ENCODE measurements at regions not wholly inside any gene's neighbourhood (a gene's known extent, or its start where the extent isn't known, plus 50 kb on each side); places are given as distances from the start of the nearest gene placed in this dataset.

- TF ChIP-seq GATA2 (IDR thresholded peaks at IDR 0.05; ENCODE audit: low read depth, low read length) (no peak), GATA3 (IDR thresholded peaks at IDR 0.05; ENCODE audit: low read depth, low read length) (no peak)
These were observed 728.8 kb downstream of the RERGL start for GRCh38 chr12:17361224-17361623.

GRCh38 chr12:17358835-17359234 is 731.2 kb downstream of the RERGL start:
- TF ChIP-seq GATA2 (IDR thresholded peaks at IDR 0.05; ENCODE audit: low read depth, low read length) (no peak), GATA3 (IDR thresholded peaks at IDR 0.05; ENCODE audit: low read depth, low read length) (no peak)

GRCh38 chr12:17357396-17357795 is 732.6 kb downstream of the RERGL start:
- TF ChIP-seq GATA2 (IDR thresholded peaks at IDR 0.05; ENCODE audit: low read depth, low read length): no peak

GRCh38 chr12:17352164-17352563 is 737.8 kb downstream of the RERGL start:
- TF ChIP-seq GATA3 (IDR thresholded peaks at IDR 0.05; ENCODE audit: low read depth, low read length): no peak

GRCh38 chr12:17348311-17348710 is 741.7 kb downstream of the RERGL start:
- TF ChIP-seq GATA3 (IDR thresholded peaks at IDR 0.05; ENCODE audit: low read depth, low read length): no peak
- TF ChIP-seq GATA2 (IDR thresholded peaks at IDR 0.05; ENCODE audit: low read depth, low read length): no peak

GRCh38 chr12:17344649-17345048 is 738.7 kb upstream of the LMO3 start:
- TF ChIP-seq GATA2 (IDR thresholded peaks at IDR 0.05; ENCODE audit: low read depth, low read length) (no peak), GATA3 (IDR thresholded peaks at IDR 0.05; ENCODE audit: low read depth, low read length) (no peak)

GRCh38 chr12:17342381-17342961 is 736.5 kb upstream of the LMO3 start:
- TF ChIP-seq GATA3 (IDR thresholded peaks at IDR 0.05; ENCODE audit: low read depth, low read length): no peak
- TF ChIP-seq GATA2 (IDR thresholded peaks at IDR 0.05; ENCODE audit: low read depth, low read length): no peak

GRCh38 chr12:17335487-17335886 is 729.5 kb upstream of the LMO3 start:
- no peak for TF ChIP-seq GATA3 (IDR thresholded peaks at IDR 0.05; ENCODE audit: low read depth, low read length)
- TF ChIP-seq GATA2 (IDR thresholded peaks at IDR 0.05; ENCODE audit: low read depth, low read length): no peak

GRCh38 chr12:17334784-17335183 is 728.8 kb upstream of the LMO3 start:
- TF ChIP-seq GATA3 (IDR thresholded peaks at IDR 0.05; ENCODE audit: low read depth, low read length): no peak
- TF ChIP-seq GATA2 (IDR thresholded peaks at IDR 0.05; ENCODE audit: low read depth, low read length): no peak

- TF ChIP-seq GATA2 (IDR thresholded peaks at IDR 0.05; ENCODE audit: low read depth, low read length) (no peak), GATA3 (IDR thresholded peaks at IDR 0.05; ENCODE audit: low read depth, low read length) (no peak)
These were observed 727.3 kb upstream of the LMO3 start for GRCh38 chr12:17333287-17333686.

GRCh38 chr12:17326649-17327048 is 720.7 kb upstream of the LMO3 start:
- TF ChIP-seq GATA3 (IDR thresholded peaks at IDR 0.05; ENCODE audit: low read depth, low read length) (no peak), GATA2 (IDR thresholded peaks at IDR 0.05; ENCODE audit: low read depth, low read length) (no peak)

GRCh38 chr12:17322090-17322489 is 716.1 kb upstream of the LMO3 start:
- no peak for TF ChIP-seq GATA3 (IDR thresholded peaks at IDR 0.05; ENCODE audit: low read depth, low read length)
- no peak for TF ChIP-seq GATA2 (IDR thresholded peaks at IDR 0.05; ENCODE audit: low read depth, low read length)

- no peak for TF ChIP-seq GATA2 (IDR thresholded peaks at IDR 0.05; ENCODE audit: low read depth, low read length)
- no peak for TF ChIP-seq GATA3 (IDR thresholded peaks at IDR 0.05; ENCODE audit: low read depth, low read length)
These were observed 698.8 kb upstream of the LMO3 start for GRCh38 chr12:17304503-17305347.

- no peak for TF ChIP-seq GATA3 (IDR thresholded peaks at IDR 0.05; ENCODE audit: low read depth, low read length)
- TF ChIP-seq GATA2 (IDR thresholded peaks at IDR 0.05; ENCODE audit: low read depth, low read length): no peak
These were observed 696.0 kb upstream of the LMO3 start for GRCh38 chr12:17302001-17302400.

- TF ChIP-seq GATA2 (IDR thresholded peaks at IDR 0.05; ENCODE audit: low read depth, low read length): no peak
- no peak for TF ChIP-seq GATA3 (IDR thresholded peaks at IDR 0.05; ENCODE audit: low read depth, low read length)
These were observed 695.6 kb upstream of the LMO3 start for GRCh38 chr12:17301544-17301943.
